Osteocyte (in vitro differentiated cells): ENCODE measurements at regions not wholly inside any gene's neighbourhood (a gene's known extent, or its start where the extent isn't known, plus 50 kb on each side); places are given as distances from the start of the nearest gene placed in this dataset.

Experiments used
- DNase-seq: peaks from one replicate; pipeline ENCODE4 v3.0.0; 2021; ENCODE audit warnings: mixed read lengths; ENCODE audit not compliant: unreplicated experiment; ENCODE audit errors: extremely low spot score
- H3K27ac Mint-ChIP-seq: one replicate; pipeline ENCODE4 v1.8.0; 2021; ENCODE audit warnings: mild to moderate bottlenecking, mixed read lengths; ENCODE audit not compliant: unreplicated experiment
- H3K27me3 Mint-ChIP-seq: one replicate; pipeline ENCODE4 v1.8.0; 2021; ENCODE audit warnings: mixed read lengths; ENCODE audit not compliant: unreplicated experiment
- H3K36me3 Mint-ChIP-seq: one replicate; pipeline ENCODE4 v1.8.0; 2021; ENCODE audit warnings: mixed read lengths; ENCODE audit not compliant: unreplicated experiment
- H3K4me1 Mint-ChIP-seq: one replicate; pipeline ENCODE4 v1.8.0; 2021; ENCODE audit warnings: mixed read lengths; ENCODE audit not compliant: unreplicated experiment
- H3K4me3 Mint-ChIP-seq: one replicate; pipeline ENCODE4 v1.8.0; 2021; ENCODE audit warnings: mild to moderate bottlenecking, moderate library complexity, mixed read lengths; ENCODE audit not compliant: unreplicated experiment
- H3K9me3 Mint-ChIP-seq: one replicate; pipeline ENCODE4 v1.8.0; 2021; ENCODE audit warnings: mixed read lengths; ENCODE audit not compliant: unreplicated experiment
- CTCF ChIP-seq: fragments of 200-600 bp; sonication (generic); IDR thresholded peaks from 2 replicates; pipeline ENCODE4 v1.5.0; 2021; ENCODE audit warnings: antibody characterized with exemption, mild to moderate bottlenecking, moderate library complexity

- DNase-seq = peak; percentile 73
- H3K9me3 Mint-ChIP-seq = no peaks in the 10 kb centered on the region
- H3K27ac Mint-ChIP-seq = no peak overlapping the region
- TF ChIP-seq CTCF = no peak
- no peaks in the 10 kb centered on the region for H3K36me3 Mint-ChIP-seq
- H3K4me1 Mint-ChIP-seq = no peaks in the 10 kb centered on the region
- H3K27me3 Mint-ChIP-seq = peaks cover 4% of the 10 kb centered on the region
- no peak overlapping the region for H3K4me3 Mint-ChIP-seq
Measured at GRCh38 chr14:101197595-101198397, 294.3 kb upstream of the RTL1 start.

DNA sequence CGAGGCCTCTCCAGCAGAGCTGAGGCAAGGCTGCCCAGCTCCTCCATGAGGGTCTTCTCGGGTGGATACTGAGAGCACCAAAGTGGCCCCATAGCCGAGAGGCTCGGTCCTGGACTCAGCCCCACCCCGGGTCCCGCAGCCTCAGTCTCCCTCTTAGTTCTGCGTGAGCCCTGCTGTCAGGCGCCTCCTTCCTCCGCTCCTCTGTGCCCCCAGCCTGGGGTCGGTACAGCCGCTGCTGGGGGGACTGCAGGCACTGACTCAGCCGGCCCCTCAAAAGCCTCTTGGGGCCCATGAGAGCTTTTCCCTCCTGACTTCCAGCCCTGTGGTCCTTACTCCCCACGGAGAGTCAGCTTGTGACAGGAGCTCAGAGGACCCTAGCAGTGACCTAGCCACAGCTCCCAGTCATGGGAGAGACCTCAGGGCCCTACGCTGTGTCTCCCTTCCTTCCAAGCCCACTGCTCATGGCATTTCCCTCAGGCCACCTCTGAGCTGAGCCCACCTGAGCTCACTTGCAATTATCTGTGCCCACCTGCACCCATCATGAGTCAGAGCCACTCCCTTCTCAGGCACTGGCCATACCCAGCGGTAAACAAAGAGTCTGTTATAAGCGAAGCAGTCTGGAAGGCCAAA is 295.0 kb upstream of the RTL1 start:
- no peak overlapping the region for H3K27ac Mint-ChIP-seq
- no peaks in the 10 kb centered on the region for H3K4me1 Mint-ChIP-seq

GRCh38 chr14:101199028-101199770 is 295.7 kb upstream of the RTL1 start:
- Mint-ChIP-seq H3K27me3 (peaks cover 4% of the 10 kb centered on the region), H3K27ac (no peak overlapping the region), H3K9me3 (peaks cover 10% of the 10 kb centered on the region), H3K4me1 (no peaks in the 10 kb centered on the region), H3K4me3 (no peak overlapping the region), H3K36me3 (no peaks in the 10 kb centered on the region)
- TF ChIP-seq CTCF = no peak
- DNase-seq = peak; percentile 71

More for the DNA sequence above, 295.0 kb upstream of the RTL1 start:
- Mint-ChIP-seq H3K9me3 (peaks cover 5% of the 10 kb centered on the region), H3K4me3 (no peak overlapping the region), H3K27me3 (peaks cover 4% of the 10 kb centered on the region), H3K36me3 (no peaks in the 10 kb centered on the region)
- no peak for TF ChIP-seq CTCF
- peak; percentile 80 for DNase-seq

GRCh38 chr14:101200008-101200649 is 296.6 kb upstream of the RTL1 start:
- peak; percentile 72 for DNase-seq
- peaks cover 4% of the 10 kb centered on the region for H3K27me3 Mint-ChIP-seq

More at GRCh38 chr14:101200008-101200649, 296.6 kb upstream of the RTL1 start:
- H3K4me1 Mint-ChIP-seq = no peaks in the 10 kb centered on the region
- H3K27ac Mint-ChIP-seq = no peak overlapping the region
- H3K9me3 Mint-ChIP-seq = peaks cover 19% of the 10 kb centered on the region
- no peak for TF ChIP-seq CTCF
- H3K4me3 Mint-ChIP-seq = no peak overlapping the region
- H3K36me3 Mint-ChIP-seq = no peaks in the 10 kb centered on the region
